GM12873 (cell line): ENCODE measurements at regions not wholly inside any gene's neighbourhood (a gene's known extent, or its start where the extent isn't known, plus 50 kb on each side); places are given as distances from the start of the nearest gene placed in this dataset.

Experiments used
- TF ChIP-seq, protein P1 (sequence below): IDR thresholded peaks from 2 replicates; pipeline ENCODE4 v1.5.1; 2012; ENCODE audit warnings: low read depth, mild to moderate bottlenecking, moderate library complexity, low read length, control low read depth; ENCODE audit not compliant: insufficient read depth; ENCODE audit errors: missing control alignments

DNA sequence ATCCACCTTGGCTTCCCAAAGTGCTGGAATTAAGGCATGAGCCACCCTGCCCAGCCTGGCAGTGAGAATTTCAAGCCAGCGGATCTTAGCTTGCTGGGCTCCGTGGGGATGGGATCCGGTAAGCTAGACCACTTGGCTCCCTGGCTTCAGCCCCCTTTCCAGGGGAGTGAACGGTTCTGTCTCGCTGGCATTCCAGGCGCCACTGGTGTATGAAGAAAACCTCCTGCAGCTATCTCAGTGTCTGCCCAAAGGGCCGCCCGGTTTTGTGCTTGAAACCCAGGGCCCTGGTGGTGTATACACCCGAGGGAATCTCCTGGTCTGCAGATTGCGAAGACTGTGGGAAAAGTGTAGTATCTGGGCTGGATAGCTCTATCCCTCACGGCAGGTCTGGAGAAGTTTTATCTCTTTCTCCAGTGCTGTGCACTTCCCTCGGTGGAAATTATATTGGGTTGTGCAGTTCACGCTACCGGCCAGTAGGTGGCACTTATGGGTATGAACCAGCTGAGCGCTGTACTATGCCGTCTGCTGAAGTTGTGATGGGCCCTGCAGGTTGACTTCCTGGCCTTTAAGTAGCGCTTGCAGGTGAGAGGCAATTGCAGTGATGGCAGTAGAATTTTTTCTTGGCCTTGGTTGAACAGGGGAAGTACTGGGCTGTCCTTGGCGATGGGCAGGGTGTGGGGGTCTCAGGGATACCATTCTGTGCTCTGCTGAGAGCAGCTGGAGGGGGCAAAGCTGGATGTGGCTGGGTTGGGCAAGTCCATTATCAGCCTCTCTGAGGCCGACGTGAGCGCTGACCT is 138.0 kb upstream of the MTPN start:
- TF ChIP-seq, protein P1, sequence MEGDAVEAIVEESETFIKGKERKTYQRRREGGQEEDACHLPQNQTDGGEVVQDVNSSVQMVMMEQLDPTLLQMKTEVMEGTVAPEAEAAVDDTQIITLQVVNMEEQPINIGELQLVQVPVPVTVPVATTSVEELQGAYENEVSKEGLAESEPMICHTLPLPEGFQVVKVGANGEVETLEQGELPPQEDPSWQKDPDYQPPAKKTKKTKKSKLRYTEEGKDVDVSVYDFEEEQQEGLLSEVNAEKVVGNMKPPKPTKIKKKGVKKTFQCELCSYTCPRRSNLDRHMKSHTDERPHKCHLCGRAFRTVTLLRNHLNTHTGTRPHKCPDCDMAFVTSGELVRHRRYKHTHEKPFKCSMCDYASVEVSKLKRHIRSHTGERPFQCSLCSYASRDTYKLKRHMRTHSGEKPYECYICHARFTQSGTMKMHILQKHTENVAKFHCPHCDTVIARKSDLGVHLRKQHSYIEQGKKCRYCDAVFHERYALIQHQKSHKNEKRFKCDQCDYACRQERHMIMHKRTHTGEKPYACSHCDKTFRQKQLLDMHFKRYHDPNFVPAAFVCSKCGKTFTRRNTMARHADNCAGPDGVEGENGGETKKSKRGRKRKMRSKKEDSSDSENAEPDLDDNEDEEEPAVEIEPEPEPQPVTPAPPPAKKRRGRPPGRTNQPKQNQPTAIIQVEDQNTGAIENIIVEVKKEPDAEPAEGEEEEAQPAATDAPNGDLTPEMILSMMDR, result peak; percentile 88

DNA sequence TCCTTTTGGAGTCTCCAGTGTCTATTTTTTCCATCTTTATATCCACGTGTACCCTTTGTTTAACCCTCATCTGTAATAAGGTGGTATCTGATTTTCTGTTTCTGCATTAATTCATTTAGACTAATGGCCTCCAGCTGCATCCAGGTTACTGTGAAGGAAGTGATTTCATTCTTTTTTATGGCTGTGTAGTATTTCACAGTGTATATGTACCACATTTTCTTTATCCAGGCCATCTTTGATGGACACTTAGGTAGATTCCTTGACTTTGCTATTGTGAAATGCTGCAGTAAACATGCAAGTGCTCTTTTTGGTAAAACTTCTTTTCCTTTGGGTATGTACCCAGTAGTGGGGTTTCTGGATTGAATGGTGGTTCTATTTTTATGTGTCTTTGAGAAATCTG is 128.0 kb upstream of the MTPN start:
- TF ChIP-seq, protein P1, result no peak

DNA sequence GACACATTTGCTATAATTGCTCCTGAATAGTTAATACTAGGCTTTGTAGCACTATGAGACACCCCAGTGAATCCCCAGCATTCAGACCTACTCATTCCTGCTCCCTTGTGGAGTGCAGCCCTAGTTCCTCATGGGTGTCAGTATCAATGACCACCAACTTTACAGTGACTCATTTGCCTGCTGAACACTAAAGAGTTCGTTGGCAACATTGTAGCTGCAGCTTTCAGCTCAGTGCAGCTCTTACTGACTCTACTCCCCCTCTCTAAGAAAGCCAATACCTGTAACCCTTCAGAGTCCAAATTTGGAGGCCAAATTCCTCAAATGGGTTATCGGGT is 127.1 kb upstream of the MTPN start:
- TF ChIP-seq, protein P1, result no peak

GRCh38 chr7:136103545-136104268 is 126.5 kb upstream of the MTPN start:
- TF ChIP-seq, protein P1, result no peak

DNA sequence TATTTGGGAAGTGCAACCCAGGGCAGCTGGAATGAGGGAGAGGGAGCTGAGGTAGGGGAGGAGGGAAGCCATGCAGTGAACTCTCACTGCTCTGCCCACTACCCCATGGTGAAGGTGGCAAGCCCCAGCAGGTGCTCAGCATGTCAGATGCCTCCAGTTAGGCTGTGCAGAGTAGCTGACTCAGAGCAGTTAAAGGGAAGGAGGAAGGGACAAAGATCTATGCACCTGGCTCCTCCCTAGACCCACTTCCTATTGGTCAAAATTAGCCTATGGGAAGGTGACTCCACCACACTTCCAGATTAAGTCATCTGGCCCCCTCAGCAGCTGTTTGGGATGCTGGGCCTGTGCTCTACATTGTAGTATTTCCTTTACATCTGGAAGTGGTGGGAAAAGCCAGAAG is 125.7 kb upstream of the MTPN start:
- TF ChIP-seq, protein P1, result no peak

DNA sequence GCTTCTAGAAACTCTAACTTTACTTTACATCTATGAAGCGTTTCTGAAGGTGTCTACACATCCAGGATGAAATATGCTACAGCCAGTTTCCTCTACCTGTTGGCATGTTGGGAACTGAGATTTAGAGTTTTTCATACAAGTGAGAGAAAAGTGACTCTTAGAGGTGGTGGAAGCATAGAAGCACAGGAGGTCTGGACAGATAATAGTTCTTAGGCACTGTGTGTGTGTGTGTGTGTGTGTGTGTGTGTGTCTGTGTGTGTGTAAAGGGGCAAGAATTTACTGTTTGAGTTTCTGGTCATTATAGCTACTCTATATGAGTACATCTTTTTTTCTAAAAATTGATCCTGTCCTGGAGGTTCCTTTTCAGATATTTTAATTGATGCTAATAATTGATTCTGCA is 110.7 kb upstream of the MTPN start:
- TF ChIP-seq, protein P1, result no peak

GRCh38 chr7:136086712-136087111 is 109.6 kb upstream of the MTPN start:
- TF ChIP-seq, protein P1, result no peak
